ENCODE measurements at regions not wholly inside any gene's neighbourhood (a gene's known extent, or its start where the extent isn't known, plus 50 kb on each side); places are given as distances from the start of the nearest gene placed in this dataset.

DNA sequence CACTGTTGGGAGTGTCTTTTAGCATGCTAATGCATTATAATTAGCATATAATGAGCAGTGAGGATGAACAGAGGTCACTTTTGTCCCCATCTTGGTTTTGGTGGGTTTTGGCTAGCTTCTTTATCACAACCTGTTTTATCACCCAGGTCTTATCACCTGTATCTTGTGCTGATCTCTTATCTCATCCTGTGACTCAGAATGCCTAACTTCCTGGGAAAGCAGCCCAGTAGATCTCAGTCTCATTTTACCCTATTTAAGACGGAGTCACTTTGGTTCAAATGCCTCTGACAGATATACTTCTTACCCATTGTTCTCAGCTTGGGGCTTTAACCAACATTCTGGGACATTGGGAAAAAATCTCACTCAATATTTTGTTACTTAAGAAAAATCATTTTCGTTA, 348.7 kb downstream of the PBX1 start:
- in situ Hi-C loops (cut with MboI; ENCODE audit: low pct_unique_long_range_greater_than_20kb, low sequenced_read_pairs), result no loop called here
- DNase-seq, result no peak

- no peak for DNase-seq
- in situ Hi-C loops (cut with MboI; ENCODE audit: low pct_unique_long_range_greater_than_20kb, low sequenced_read_pairs), result no loop called here
These were observed 346.9 kb downstream of the PBX1 start for GRCh38 chr1:164905869-164906268.

- in situ Hi-C loops (cut with MboI; ENCODE audit: low pct_unique_long_range_greater_than_20kb, low sequenced_read_pairs), result no loop called here
- no peak for DNase-seq
These were observed 343.5 kb downstream of the PBX1 start for GRCh38 chr1:164902491-164902890.
